B cell (primary cell): ENCODE measurements at regions not wholly inside any gene's neighbourhood (a gene's known extent, or its start where the extent isn't known, plus 50 kb on each side); places are given as distances from the start of the nearest gene placed in this dataset.

ENCODE experiments used
- EZH2 ChIP-seq: IDR thresholded peaks from 2 replicates; pipeline ENCODE4 v1.6.1; 2012; ENCODE audit warnings: borderline replicate concordance, low read depth, mild to moderate bottlenecking, moderate library complexity, low read length; ENCODE audit not compliant: insufficient read depth, poor library complexity, severe bottlenecking
- TF ChIP-seq, protein P1 (sequence below): fragments of 200-600 bp; IDR thresholded peaks from one replicate; pipeline ENCODE4 v1.8.0; 2022; ENCODE audit warnings: antibody characterized with exemption, mild to moderate bottlenecking

DNA sequence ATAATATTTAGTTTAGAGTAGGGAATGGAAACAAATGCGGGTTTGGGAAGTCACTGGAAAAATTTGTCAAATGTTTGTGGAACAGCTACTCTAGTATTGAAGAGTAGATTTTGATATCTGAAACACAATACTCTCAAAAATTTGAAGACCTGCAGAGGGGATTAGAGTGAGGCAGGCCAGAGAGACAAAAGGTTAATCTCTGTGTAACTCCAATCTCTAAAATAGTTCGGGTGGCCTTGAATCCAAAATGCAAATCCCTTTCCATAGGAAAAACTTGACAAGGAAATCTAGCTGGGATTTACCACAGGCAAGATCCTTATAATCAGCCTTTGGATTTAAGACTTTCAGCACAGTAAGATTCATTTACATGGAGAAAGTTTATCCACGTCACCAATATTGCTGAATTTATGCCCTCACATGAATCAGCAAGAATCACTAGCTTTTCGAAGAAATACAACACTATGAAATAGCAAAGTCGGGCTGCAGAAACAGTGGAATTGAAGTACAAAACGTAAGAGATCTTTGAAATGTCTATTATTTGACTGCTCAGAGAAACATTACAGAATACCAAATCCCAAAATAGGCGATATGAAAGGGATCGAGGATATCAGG is 423.7 kb upstream of the ZNF804A start:
- TF ChIP-seq, protein P1, sequence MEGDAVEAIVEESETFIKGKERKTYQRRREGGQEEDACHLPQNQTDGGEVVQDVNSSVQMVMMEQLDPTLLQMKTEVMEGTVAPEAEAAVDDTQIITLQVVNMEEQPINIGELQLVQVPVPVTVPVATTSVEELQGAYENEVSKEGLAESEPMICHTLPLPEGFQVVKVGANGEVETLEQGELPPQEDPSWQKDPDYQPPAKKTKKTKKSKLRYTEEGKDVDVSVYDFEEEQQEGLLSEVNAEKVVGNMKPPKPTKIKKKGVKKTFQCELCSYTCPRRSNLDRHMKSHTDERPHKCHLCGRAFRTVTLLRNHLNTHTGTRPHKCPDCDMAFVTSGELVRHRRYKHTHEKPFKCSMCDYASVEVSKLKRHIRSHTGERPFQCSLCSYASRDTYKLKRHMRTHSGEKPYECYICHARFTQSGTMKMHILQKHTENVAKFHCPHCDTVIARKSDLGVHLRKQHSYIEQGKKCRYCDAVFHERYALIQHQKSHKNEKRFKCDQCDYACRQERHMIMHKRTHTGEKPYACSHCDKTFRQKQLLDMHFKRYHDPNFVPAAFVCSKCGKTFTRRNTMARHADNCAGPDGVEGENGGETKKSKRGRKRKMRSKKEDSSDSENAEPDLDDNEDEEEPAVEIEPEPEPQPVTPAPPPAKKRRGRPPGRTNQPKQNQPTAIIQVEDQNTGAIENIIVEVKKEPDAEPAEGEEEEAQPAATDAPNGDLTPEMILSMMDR, result no peak
- no peak for TF ChIP-seq EZH2
